ENCODE measurements at regions not wholly inside any gene's neighbourhood (a gene's known extent, or its start where the extent isn't known, plus 50 kb on each side); places are given as distances from the start of the nearest gene placed in this dataset.

DNA sequence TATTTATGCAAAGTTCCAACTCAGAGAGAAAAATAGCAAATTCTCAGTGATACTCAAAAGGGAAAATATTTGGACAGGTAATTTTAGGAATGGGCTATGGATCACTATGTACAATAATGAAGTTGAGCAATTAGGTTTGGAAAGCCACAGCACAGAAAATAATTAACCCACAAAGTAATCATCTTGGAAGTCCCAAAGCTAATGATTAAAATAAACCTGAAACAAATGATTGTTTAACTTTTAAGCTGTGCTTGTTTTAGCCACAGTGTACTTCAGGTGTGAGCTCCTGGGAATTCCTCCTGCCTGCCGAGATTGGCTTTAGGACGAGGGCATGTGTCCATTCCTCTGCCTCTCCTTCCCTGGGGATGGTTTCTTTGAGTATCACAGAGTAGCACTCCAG lies 403.9 kb downstream of the ZSWIM6 start:
- H3K36me3 Mint-ChIP-seq (ENCODE audit: insufficient read depth, unreplicated experiment) = no peaks in the 10 kb centered on the region
- CTCF ChIA-PET = interaction anchor here (1.0 kb wide), 2 partner anchors 33 to 407 kb away, joined by 3 read pairs; no protein-coding TSS in a partner anchor
- intact Hi-C loops (cut with micrococcal nuclease; ENCODE audit: unreplicated experiment) = loop anchor here (2.0 to 5.0 kb wide), 3 partner anchors 59 to 81 kb away; no protein-coding TSS in a partner anchor
- DNase-seq = no peak
- no TSS peak for BruUV-seq (replicated peaks)
- TF ChIP-seq, protein P1, sequence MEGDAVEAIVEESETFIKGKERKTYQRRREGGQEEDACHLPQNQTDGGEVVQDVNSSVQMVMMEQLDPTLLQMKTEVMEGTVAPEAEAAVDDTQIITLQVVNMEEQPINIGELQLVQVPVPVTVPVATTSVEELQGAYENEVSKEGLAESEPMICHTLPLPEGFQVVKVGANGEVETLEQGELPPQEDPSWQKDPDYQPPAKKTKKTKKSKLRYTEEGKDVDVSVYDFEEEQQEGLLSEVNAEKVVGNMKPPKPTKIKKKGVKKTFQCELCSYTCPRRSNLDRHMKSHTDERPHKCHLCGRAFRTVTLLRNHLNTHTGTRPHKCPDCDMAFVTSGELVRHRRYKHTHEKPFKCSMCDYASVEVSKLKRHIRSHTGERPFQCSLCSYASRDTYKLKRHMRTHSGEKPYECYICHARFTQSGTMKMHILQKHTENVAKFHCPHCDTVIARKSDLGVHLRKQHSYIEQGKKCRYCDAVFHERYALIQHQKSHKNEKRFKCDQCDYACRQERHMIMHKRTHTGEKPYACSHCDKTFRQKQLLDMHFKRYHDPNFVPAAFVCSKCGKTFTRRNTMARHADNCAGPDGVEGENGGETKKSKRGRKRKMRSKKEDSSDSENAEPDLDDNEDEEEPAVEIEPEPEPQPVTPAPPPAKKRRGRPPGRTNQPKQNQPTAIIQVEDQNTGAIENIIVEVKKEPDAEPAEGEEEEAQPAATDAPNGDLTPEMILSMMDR (IDR thresholded peaks at IDR 0.05; ENCODE audit: unreplicated experiment) = no peak
- H3K27ac Mint-ChIP-seq (ENCODE audit: unreplicated experiment) = peak overlapping the region; percentile 58
- H3K27me3 Mint-ChIP-seq (ENCODE audit: unreplicated experiment) = peaks cover 13% of the 10 kb centered on the region
- peaks cover 47% of the 10 kb centered on the region for H3K4me1 Mint-ChIP-seq (ENCODE audit: low read depth, unreplicated experiment)
- H3K9me3 Mint-ChIP-seq (ENCODE audit: low read depth, unreplicated experiment) = no peaks in the 10 kb centered on the region
- H3K4me3 Mint-ChIP-seq (ENCODE audit: low read depth, unreplicated experiment) = peak overlapping the region; percentile 7

DNA sequence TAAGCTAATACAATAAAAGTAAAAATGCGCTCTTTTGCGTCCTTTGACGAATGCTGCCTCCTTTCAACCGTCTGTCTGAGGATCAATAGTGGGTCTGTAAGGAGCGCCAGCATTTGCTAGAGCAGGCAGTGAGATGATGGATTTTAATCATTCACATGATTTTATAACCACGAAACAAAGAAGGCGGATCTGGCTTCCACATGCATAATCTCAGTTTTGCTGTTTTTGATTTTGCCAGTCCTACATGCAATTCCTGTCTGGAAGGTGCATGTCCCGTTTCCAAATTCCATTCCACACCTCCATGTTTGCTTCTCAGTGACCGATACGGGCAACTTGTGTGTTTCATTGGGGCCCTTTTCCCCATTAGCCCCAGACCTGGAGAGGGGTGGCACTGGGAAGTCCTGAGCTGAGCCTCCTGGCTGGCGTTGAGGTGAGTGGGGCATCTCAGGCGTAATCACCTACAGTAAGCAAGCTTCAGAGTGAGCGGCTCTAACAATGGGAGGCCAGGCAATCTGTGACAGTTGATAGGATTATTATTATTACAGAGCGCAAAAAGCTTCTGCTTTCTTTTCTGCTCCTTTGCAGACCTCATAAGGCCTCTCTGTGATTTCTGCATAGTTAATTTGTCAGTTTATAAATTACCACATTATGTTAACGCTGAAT lies 405.4 kb downstream of the ZSWIM6 start:
- CTCF ChIA-PET = no interaction called here
- BruUV-seq (replicated peaks) = no TSS peak
- no peak overlapping the region for H3K27ac Mint-ChIP-seq (ENCODE audit: unreplicated experiment)
- H3K36me3 Mint-ChIP-seq (ENCODE audit: insufficient read depth, unreplicated experiment) = no peaks in the 10 kb centered on the region
- intact Hi-C loops (cut with micrococcal nuclease; ENCODE audit: unreplicated experiment) = loop anchor here (5.0 kb wide), 2 partner anchors 60 to 80 kb away; no protein-coding TSS in a partner anchor
- TF ChIP-seq, protein P1 (IDR thresholded peaks at IDR 0.05; ENCODE audit: unreplicated experiment) = no peak
- DNase-seq = no peak
- H3K4me3 Mint-ChIP-seq (ENCODE audit: low read depth, unreplicated experiment) = no peak overlapping the region
- H3K9me3 Mint-ChIP-seq (ENCODE audit: low read depth, unreplicated experiment) = no peaks in the 10 kb centered on the region
- peaks cover 33% of the 10 kb centered on the region for H3K4me1 Mint-ChIP-seq (ENCODE audit: low read depth, unreplicated experiment)
- H3K27me3 Mint-ChIP-seq (ENCODE audit: unreplicated experiment) = no peaks in the 10 kb centered on the region

DNA sequence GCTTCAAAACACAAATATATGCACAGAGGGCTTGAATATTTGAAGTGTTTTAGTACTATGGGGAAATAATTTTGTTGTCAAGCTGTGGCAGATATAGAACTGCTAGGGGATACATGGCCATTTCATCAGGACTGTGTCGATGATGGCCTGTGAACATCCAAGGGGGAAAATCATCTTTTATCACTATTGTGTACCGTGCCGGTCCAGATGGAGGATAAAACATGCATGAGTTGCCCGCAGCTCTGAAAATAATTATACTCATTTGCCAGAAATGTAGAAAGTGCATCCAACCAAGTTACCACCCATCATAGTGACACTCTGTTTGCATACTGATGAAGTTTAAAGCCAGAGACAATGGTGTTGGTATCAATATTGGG lies 405.9 kb downstream of the ZSWIM6 start:
- no peak for DNase-seq
- H3K4me3 Mint-ChIP-seq (ENCODE audit: low read depth, unreplicated experiment) = no peak overlapping the region
- CTCF ChIA-PET = no interaction called here
- peaks cover 28% of the 10 kb centered on the region for H3K4me1 Mint-ChIP-seq (ENCODE audit: low read depth, unreplicated experiment)
- intact Hi-C loops (cut with micrococcal nuclease; ENCODE audit: unreplicated experiment) = loop anchor here (5.0 kb wide), 2 partner anchors 61 to 79 kb away; no protein-coding TSS in a partner anchor
- no peaks in the 10 kb centered on the region for H3K27me3 Mint-ChIP-seq (ENCODE audit: unreplicated experiment)
- H3K27ac Mint-ChIP-seq (ENCODE audit: unreplicated experiment) = no peak overlapping the region
- BruUV-seq (replicated peaks) = no TSS peak
- no peaks in the 10 kb centered on the region for H3K36me3 Mint-ChIP-seq (ENCODE audit: insufficient read depth, unreplicated experiment)
- TF ChIP-seq, protein P1 (IDR thresholded peaks at IDR 0.05; ENCODE audit: unreplicated experiment) = no peak
- no peaks in the 10 kb centered on the region for H3K9me3 Mint-ChIP-seq (ENCODE audit: low read depth, unreplicated experiment)

DNA sequence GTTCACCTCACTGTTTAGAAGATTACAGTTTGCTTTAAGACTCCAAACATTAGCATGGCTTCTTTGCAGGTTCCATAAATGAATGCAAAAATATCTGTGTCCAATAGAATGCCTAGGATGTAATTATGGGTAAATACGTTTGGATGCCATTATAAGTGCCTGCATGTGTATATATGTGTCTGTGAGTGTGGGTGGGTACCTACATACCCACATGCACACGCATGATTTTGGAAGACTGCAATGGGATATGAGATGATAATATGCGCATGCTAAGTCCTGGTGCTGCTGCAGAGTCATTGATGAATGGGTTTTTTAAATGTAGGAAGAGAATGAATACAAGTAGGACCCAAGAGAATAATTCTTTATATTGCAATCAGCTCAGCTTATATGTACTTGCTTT lies 406.4 kb downstream of the ZSWIM6 start:
- Mint-ChIP-seq H3K27me3 (ENCODE audit: unreplicated experiment) (no peaks in the 10 kb centered on the region), H3K27ac (ENCODE audit: unreplicated experiment) (no peak overlapping the region), H3K36me3 (ENCODE audit: insufficient read depth, unreplicated experiment) (no peaks in the 10 kb centered on the region), H3K4me1 (ENCODE audit: low read depth, unreplicated experiment) (peaks cover 28% of the 10 kb centered on the region), H3K9me3 (ENCODE audit: low read depth, unreplicated experiment) (no peaks in the 10 kb centered on the region), H3K4me3 (ENCODE audit: low read depth, unreplicated experiment) (no peak overlapping the region)
- no TSS peak for BruUV-seq (replicated peaks)
- intact Hi-C loops (cut with micrococcal nuclease; ENCODE audit: unreplicated experiment) = loop anchor here (5.0 kb wide), 2 partner anchors 61 to 79 kb away; no protein-coding TSS in a partner anchor
- no peak for DNase-seq
- TF ChIP-seq, protein P1 (IDR thresholded peaks at IDR 0.05; ENCODE audit: unreplicated experiment) = no peak
- CTCF ChIA-PET = no interaction called here
